Upper lobe of right lung (tissue), 1 donor: ENCODE measurements at regions not wholly inside any gene's neighbourhood (a gene's known extent, or its start where the extent isn't known, plus 50 kb on each side); places are given as distances from the start of the nearest gene placed in this dataset.
"Not testable (repeated sequence)": the region's sequence is repeated elsewhere in the genome, so short reads cannot be mapped to it uniquely, and the experiment has no call there.

Source experiments
- ATAC-seq: fragments of 200-7000 bp; cut with Tn5 transposase; one replicate; pipeline ENCODE4 v1.9.1; 2020; ENCODE audit warnings: mild to moderate bottlenecking, moderate library complexity
- DNase-seq: peaks from one replicate; pipeline ENCODE4 v3.0.0-alpha.2; 2020
- H3K27ac ChIP-seq: fragments of 200-600 bp; one replicate; pipeline ENCODE4 v1.8.0; 2022
- H3K27me3 ChIP-seq: fragments of 200-600 bp; one replicate; pipeline ENCODE4 v1.8.0; 2022; ENCODE audit warnings: mild to moderate bottlenecking
- H3K36me3 ChIP-seq: fragments of 200-600 bp; one replicate; pipeline ENCODE4 v1.8.0; 2022
- H3K4me1 ChIP-seq: fragments of 200-600 bp; one replicate; pipeline ENCODE4 v1.8.0; 2022
- H3K4me3 ChIP-seq: fragments of 200-600 bp; one replicate; pipeline ENCODE4 v1.8.0; 2022; ENCODE audit warnings: mild to moderate bottlenecking
- H3K9me3 ChIP-seq: fragments of 200-600 bp; one replicate; pipeline ENCODE4 v1.8.0; 2022
- CTCF ChIP-seq: fragments of 200-600 bp; IDR thresholded peaks from one replicate; pipeline ENCODE4 v1.8.0; 2022; ENCODE audit warnings: antibody characterized with exemption
- intact Hi-C: fragments of 100-400 bp; cut with DNase I; formaldehyde crosslinking; loops from one replicate; pipeline ENCODE4 v1.11.0; 2022
- donor health status: DM: no; HTN: yes; CAD: no; lungs with severe emphysema.

GRCh38 chr7:65582518-65583119 is 209.0 kb downstream of the ZNF92 start:
- H3K4me1 ChIP-seq, H3K36me3 ChIP-seq, intact Hi-C loops, H3K27ac ChIP-seq, ATAC-seq, H3K27me3 ChIP-seq, DNase-seq, H3K9me3 ChIP-seq, H3K4me3 ChIP-seq: not testable (repeated sequence)

- H3K4me3 ChIP-seq, DNase-seq, intact Hi-C loops, H3K36me3 ChIP-seq, H3K27me3 ChIP-seq, H3K27ac ChIP-seq, H3K4me1 ChIP-seq, ATAC-seq, H3K9me3 ChIP-seq: not testable (repeated sequence)
These were observed 228.8 kb downstream of the ZNF92 start for GRCh38 chr7:65602495-65602894.

- no peak for TF ChIP-seq CTCF
- no peak overlapping the region for H3K27ac ChIP-seq
- no peaks in the 10 kb centered on the region for H3K9me3 ChIP-seq
- H3K36me3 ChIP-seq = no peaks in the 10 kb centered on the region
- H3K27me3 ChIP-seq = no peaks in the 10 kb centered on the region
- intact Hi-C loops = no loop called here
- H3K4me3 ChIP-seq = no peak overlapping the region
- DNase-seq = no peak
- no peak for ATAC-seq
- H3K4me1 ChIP-seq = no peaks in the 10 kb centered on the region
These were observed 235.5 kb downstream of the ZNF92 start for GRCh38 chr7:65609131-65609530.

- H3K27ac ChIP-seq, DNase-seq, ATAC-seq, H3K9me3 ChIP-seq, H3K4me3 ChIP-seq, H3K4me1 ChIP-seq, intact Hi-C loops, H3K36me3 ChIP-seq: not testable (repeated sequence)
- peaks cover 11% of the 10 kb centered on the region for H3K27me3 ChIP-seq
These were observed 240.1 kb downstream of the ZNF92 start for GRCh38 chr7:65613644-65614289.

- H3K27ac ChIP-seq, ATAC-seq, H3K36me3 ChIP-seq, H3K4me3 ChIP-seq, H3K9me3 ChIP-seq, intact Hi-C loops, H3K4me1 ChIP-seq, DNase-seq: not testable (repeated sequence)
- peaks cover 29% of the 10 kb centered on the region for H3K27me3 ChIP-seq
These were observed 242.5 kb downstream of the ZNF92 start for GRCh38 chr7:65616111-65616510.

- H3K4me1 ChIP-seq, H3K27ac ChIP-seq, H3K9me3 ChIP-seq, ATAC-seq, DNase-seq, H3K4me3 ChIP-seq, H3K36me3 ChIP-seq, intact Hi-C loops: not testable (repeated sequence)
- peaks cover 41% of the 10 kb centered on the region for H3K27me3 ChIP-seq
These were observed 246.6 kb downstream of the ZNF92 start for GRCh38 chr7:65620216-65620615.

GRCh38 chr7:65621580-65622201 is 248.0 kb downstream of the ZNF92 start:
- H3K4me1 ChIP-seq, H3K36me3 ChIP-seq, H3K4me3 ChIP-seq, H3K9me3 ChIP-seq, H3K27ac ChIP-seq, intact Hi-C loops: not testable (repeated sequence)
- peak; percentile 61 for TF ChIP-seq CTCF
- ATAC-seq (peak; percentile 39), DNase-seq (peak; percentile 66)
- H3K27me3 ChIP-seq = peaks cover 40% of the 10 kb centered on the region

GRCh38 chr7:65631236-65631635 is 241.6 kb upstream of the VKORC1L1 start:
- ATAC-seq, H3K36me3 ChIP-seq, intact Hi-C loops, H3K27ac ChIP-seq, H3K9me3 ChIP-seq, H3K4me1 ChIP-seq, H3K4me3 ChIP-seq, H3K27me3 ChIP-seq, DNase-seq: not testable (repeated sequence)

- DNase-seq, H3K4me3 ChIP-seq, H3K27me3 ChIP-seq, intact Hi-C loops, H3K9me3 ChIP-seq, ATAC-seq, H3K36me3 ChIP-seq, H3K4me1 ChIP-seq, H3K27ac ChIP-seq: not testable (repeated sequence)
These were observed 239.1 kb upstream of the VKORC1L1 start for GRCh38 chr7:65633587-65634404.

- H3K4me3 ChIP-seq, ATAC-seq, H3K27me3 ChIP-seq, H3K27ac ChIP-seq, DNase-seq, H3K36me3 ChIP-seq, H3K4me1 ChIP-seq, H3K9me3 ChIP-seq, intact Hi-C loops: not testable (repeated sequence)
These were observed 234.0 kb upstream of the VKORC1L1 start for GRCh38 chr7:65638918-65639317.

GRCh38 chr7:65639717-65640116 is 233.2 kb upstream of the VKORC1L1 start:
- H3K4me1 ChIP-seq, H3K27me3 ChIP-seq, H3K9me3 ChIP-seq, H3K36me3 ChIP-seq, ATAC-seq, H3K27ac ChIP-seq, DNase-seq, H3K4me3 ChIP-seq, intact Hi-C loops: not testable (repeated sequence)

- ATAC-seq, H3K27me3 ChIP-seq, H3K27ac ChIP-seq, H3K9me3 ChIP-seq, H3K36me3 ChIP-seq, H3K4me3 ChIP-seq, DNase-seq, intact Hi-C loops, H3K4me1 ChIP-seq: not testable (repeated sequence)
These were observed 229.4 kb upstream of the VKORC1L1 start for GRCh38 chr7:65643498-65643897.
